ENCODE measurements at regions not wholly inside any gene's neighbourhood (a gene's known extent, or its start where the extent isn't known, plus 50 kb on each side); places are given as distances from the start of the nearest gene placed in this dataset.
A peak's percentile ranks its signal among the peaks of the same experiment; 100 is the strongest.

GRCh38 chr10:88042160-88043100 is 179.0 kb downstream of the PTEN start:
- TF ChIP-seq CTCF (IDR thresholded peaks at IDR 0.05; ENCODE audit: low read depth, low read length, missing control alignments): no peak
- in situ Hi-C loops (cut with HindIII; ENCODE audit: low sequenced_read_pairs): no loop called here
- peak; percentile 33 for DNase-seq (ENCODE audit: low read depth)
- H3K4me3 ChIP-seq (ENCODE audit: low read depth, low read length): no peak overlapping the region

- no peak overlapping the region for H3K4me3 ChIP-seq (ENCODE audit: low read depth, low read length)
- DNase-seq (ENCODE audit: low read depth): no peak
- no peak for TF ChIP-seq CTCF (IDR thresholded peaks at IDR 0.05; ENCODE audit: low read depth, low read length, missing control alignments)
- in situ Hi-C loops (cut with HindIII; ENCODE audit: low sequenced_read_pairs): loop anchor here (5.0 kb wide), 2 partner anchors 52 to 73 kb away; no protein-coding TSS in a partner anchor
These were observed 181.7 kb downstream of the PTEN start for GRCh38 chr10:88045096-88045495.

- H3K4me3 ChIP-seq (ENCODE audit: low read depth, low read length): no peak overlapping the region
- TF ChIP-seq CTCF (IDR thresholded peaks at IDR 0.05; ENCODE audit: low read depth, low read length, missing control alignments): no peak
- in situ Hi-C loops (cut with HindIII; ENCODE audit: low sequenced_read_pairs): loop anchor here (5.0 kb wide), 2 partner anchors 51 to 74 kb away; no protein-coding TSS in a partner anchor
- DNase-seq (ENCODE audit: low read depth): no peak
These were observed 182.4 kb downstream of the PTEN start for GRCh38 chr10:88045656-88046415.

- TF ChIP-seq CTCF (IDR thresholded peaks at IDR 0.05; ENCODE audit: low read depth, low read length, missing control alignments): no peak
- in situ Hi-C loops (cut with HindIII; ENCODE audit: low sequenced_read_pairs): loop anchor here (5.0 kb wide), 2 partner anchors 50 to 75 kb away; no protein-coding TSS in a partner anchor
- DNase-seq (ENCODE audit: low read depth): no peak
- no peak overlapping the region for H3K4me3 ChIP-seq (ENCODE audit: low read depth, low read length)
These were observed 184.2 kb downstream of the PTEN start for GRCh38 chr10:88047579-88047978.

- in situ Hi-C loops (cut with HindIII; ENCODE audit: low sequenced_read_pairs): loop anchor here (5.0 kb wide), 2 partner anchors 49 to 76 kb away; no protein-coding TSS in a partner anchor
- no peak for DNase-seq (ENCODE audit: low read depth)
- no peak overlapping the region for H3K4me3 ChIP-seq (ENCODE audit: low read depth, low read length)
- no peak for TF ChIP-seq CTCF (IDR thresholded peaks at IDR 0.05; ENCODE audit: low read depth, low read length, missing control alignments)
These were observed 184.9 kb downstream of the PTEN start for GRCh38 chr10:88048312-88048711.

- no peak for DNase-seq (ENCODE audit: low read depth)
- in situ Hi-C loops (cut with HindIII; ENCODE audit: low sequenced_read_pairs): loop anchor here (5.0 kb wide), 2 partner anchors 48 to 77 kb away; no protein-coding TSS in a partner anchor
- H3K4me3 ChIP-seq (ENCODE audit: low read depth, low read length): no peak overlapping the region
- no peak for TF ChIP-seq CTCF (IDR thresholded peaks at IDR 0.05; ENCODE audit: low read depth, low read length, missing control alignments)
These were observed 185.8 kb downstream of the PTEN start for GRCh38 chr10:88049204-88049603.
